Vagina (tissue), 2 donors: ENCODE measurements at regions not wholly inside any gene's neighbourhood (a gene's known extent, or its start where the extent isn't known, plus 50 kb on each side); places are given as distances from the start of the nearest gene placed in this dataset.

Source experiments
- DNase-seq, 2 donors: peaks; one replicate each; pipeline ENCODE4 v3.0.0-alpha.2; 2017; ENCODE audit errors: extremely low spot score in 2 of 2
- H3K27ac ChIP-seq: fragments of 200-600 bp; sonication (generic); one replicate; pipeline ENCODE4 v1.5.1; 2019
- H3K27me3 ChIP-seq: fragments of 200-600 bp; sonication (generic); one replicate; pipeline ENCODE4 v1.5.1; 2019
- H3K36me3 ChIP-seq, 2 donors: fragments of 200-600 bp; sonication (generic); one replicate each; pipeline ENCODE4 v1.5.1; 2017 to 2019
- H3K4me1 ChIP-seq: fragments of 200-600 bp; sonication (generic); one replicate; pipeline ENCODE4 v1.5.1; 2019
- H3K4me3 ChIP-seq, 2 donors: fragments of 200-600 bp; sonication (generic); 1 replicate in 1 of 2; 2 replicates in 1 of 2; pipeline ENCODE4 v1.5.1; 2016 to 2019
- H3K9me3 ChIP-seq: fragments of 200-600 bp; sonication (generic); one replicate; pipeline ENCODE4 v1.5.1; 2019
- CTCF ChIP-seq, 3 experiments: fragments of 450-650 bp in 2 of 3; fragments of 200-600 bp in 1 of 3; sonication (generic) in 1 of 3; IDR thresholded peaks; one replicate each; pipeline ENCODE4 v1.5.1; 2017 to 2019; ENCODE audit warnings: antibody characterized with exemption in 3 of 3, mild to moderate bottlenecking in 2 of 3, moderate library complexity in 2 of 3
- POLR2A ChIP-seq, 2 donors: fragments of 450-650 bp; IDR thresholded peaks; one replicate each; pipeline ENCODE4 v1.6.1; 2017; ENCODE audit warnings: antibody characterized with exemption in 2 of 2, mild to moderate bottlenecking in 2 of 2, moderate library complexity in 2 of 2
- POLR2AphosphoS5 ChIP-seq, 2 donors: sonication (generic); formaldehyde crosslinking; IDR thresholded peaks; one replicate each; pipeline ENCODE4 v1.9.0; 2017; ENCODE audit warnings: antibody characterized with exemption in 2 of 2, mild to moderate bottlenecking in 2 of 2, low read depth in 1 of 2; ENCODE audit not compliant: insufficient read depth in 1 of 2
- intact Hi-C: fragments of 100-400 bp; cut with DNase I; formaldehyde crosslinking; loops from one replicate; pipeline ENCODE4 v1.15.1; 2023

GRCh38 chr20:7716286-7716972, 223.8 kb downstream of the HAO1 start:
- no peak for DNase-seq
- no peaks in the 10 kb centered on the region for H3K27me3 ChIP-seq
- no peaks in the 10 kb centered on the region for H3K9me3 ChIP-seq
- H3K27ac ChIP-seq = no peak overlapping the region
- intact Hi-C loops = no loop called here
- TF ChIP-seq CTCF (IDR thresholded peaks at IDR 0.05) (no peak), POLR2A (IDR thresholded peaks at IDR 0.05) (no peak), POLR2AphosphoS5 (IDR thresholded peaks at IDR 0.05; ENCODE audit: insufficient read depth in 1 of 2, low read depth in 1 of 2) (no peak)
- H3K36me3 ChIP-seq = no peaks in the 10 kb centered on the region
- H3K4me1 ChIP-seq = no peaks in the 10 kb centered on the region
- no peak overlapping the region for H3K4me3 ChIP-seq

- intact Hi-C loops = no loop called here
- DNase-seq = no peak
- no peak overlapping the region for H3K4me3 ChIP-seq
- H3K27me3 ChIP-seq = no peaks in the 10 kb centered on the region
- no peak overlapping the region for H3K27ac ChIP-seq
- H3K9me3 ChIP-seq = no peaks in the 10 kb centered on the region
- no peaks in the 10 kb centered on the region for H3K36me3 ChIP-seq
- no peak for TF ChIP-seq POLR2A (IDR thresholded peaks at IDR 0.05)
- no peak for TF ChIP-seq POLR2AphosphoS5 (IDR thresholded peaks at IDR 0.05; ENCODE audit: insufficient read depth in 1 of 2, low read depth in 1 of 2)
- TF ChIP-seq CTCF (IDR thresholded peaks at IDR 0.05) = no peak
- H3K4me1 ChIP-seq = no peaks in the 10 kb centered on the region
Measured at GRCh38 chr20:7722564-7722963, 217.7 kb downstream of the HAO1 start.

GRCh38 chr20:7723284-7723683, 217.0 kb downstream of the HAO1 start:
- no peaks in the 10 kb centered on the region for H3K27me3 ChIP-seq
- no peaks in the 10 kb centered on the region for H3K36me3 ChIP-seq
- H3K9me3 ChIP-seq = no peaks in the 10 kb centered on the region
- no peak for DNase-seq
- intact Hi-C loops = no loop called here
- no peak overlapping the region for H3K4me3 ChIP-seq
- no peak overlapping the region for H3K27ac ChIP-seq
- H3K4me1 ChIP-seq = no peaks in the 10 kb centered on the region
- TF ChIP-seq CTCF (IDR thresholded peaks at IDR 0.05) (no peak), POLR2A (IDR thresholded peaks at IDR 0.05) (no peak), POLR2AphosphoS5 (IDR thresholded peaks at IDR 0.05; ENCODE audit: insufficient read depth in 1 of 2, low read depth in 1 of 2) (no peak)

- no peaks in the 10 kb centered on the region for H3K9me3 ChIP-seq
- no peaks in the 10 kb centered on the region for H3K36me3 ChIP-seq
- DNase-seq = no peak
- no peak overlapping the region for H3K4me3 ChIP-seq
- H3K4me1 ChIP-seq = no peaks in the 10 kb centered on the region
- TF ChIP-seq CTCF (IDR thresholded peaks at IDR 0.05) (no peak), POLR2A (IDR thresholded peaks at IDR 0.05) (no peak), POLR2AphosphoS5 (IDR thresholded peaks at IDR 0.05; ENCODE audit: insufficient read depth in 1 of 2, low read depth in 1 of 2) (no peak)
- intact Hi-C loops = no loop called here
- H3K27me3 ChIP-seq = no peaks in the 10 kb centered on the region
- no peak overlapping the region for H3K27ac ChIP-seq
Measured at GRCh38 chr20:7728338-7728737, 211.9 kb downstream of the HAO1 start.

GRCh38 chr20:7734216-7734615, 206.0 kb downstream of the HAO1 start:
- intact Hi-C loops = no loop called here
- Histone ChIP-seq H3K4me1 (no peaks in the 10 kb centered on the region), H3K27ac (no peak overlapping the region), H3K9me3 (no peaks in the 10 kb centered on the region), H3K4me3 (no peak overlapping the region), H3K36me3 (no peaks in the 10 kb centered on the region), H3K27me3 (no peaks in the 10 kb centered on the region)
- no peak for TF ChIP-seq POLR2A (IDR thresholded peaks at IDR 0.05)
- TF ChIP-seq POLR2AphosphoS5 (IDR thresholded peaks at IDR 0.05; ENCODE audit: insufficient read depth in 1 of 2, low read depth in 1 of 2) = no peak
- no peak for TF ChIP-seq CTCF (IDR thresholded peaks at IDR 0.05)
- DNase-seq = no peak
